ENCODE measurements at regions not wholly inside any gene's neighbourhood (a gene's known extent, or its start where the extent isn't known, plus 50 kb on each side); places are given as distances from the start of the nearest gene placed in this dataset.
"Not testable (repeated sequence)": the region's sequence is repeated elsewhere in the genome, so short reads cannot be mapped to it uniquely, and the experiment has no call there.

- H3K27me3 ChIP-seq (ENCODE audit: control insufficient read depth, insufficient read depth, low read length); H3K9ac ChIP-seq (ENCODE audit: low read depth, low read length); H3K36me3 ChIP-seq (ENCODE audit: control insufficient read depth, insufficient read depth, low read length); H3K4me3 ChIP-seq (ENCODE audit: low read depth, low read length); H3K4me1 ChIP-seq (ENCODE audit: control insufficient read depth, insufficient read depth, low read length); H3K9me3 ChIP-seq (ENCODE audit: control insufficient read depth, insufficient read depth, low read length): not testable (repeated sequence)
Observed at GRCh38 chr4:128620279-128620965, 189.1 kb upstream of the JADE1 start.

DNA sequence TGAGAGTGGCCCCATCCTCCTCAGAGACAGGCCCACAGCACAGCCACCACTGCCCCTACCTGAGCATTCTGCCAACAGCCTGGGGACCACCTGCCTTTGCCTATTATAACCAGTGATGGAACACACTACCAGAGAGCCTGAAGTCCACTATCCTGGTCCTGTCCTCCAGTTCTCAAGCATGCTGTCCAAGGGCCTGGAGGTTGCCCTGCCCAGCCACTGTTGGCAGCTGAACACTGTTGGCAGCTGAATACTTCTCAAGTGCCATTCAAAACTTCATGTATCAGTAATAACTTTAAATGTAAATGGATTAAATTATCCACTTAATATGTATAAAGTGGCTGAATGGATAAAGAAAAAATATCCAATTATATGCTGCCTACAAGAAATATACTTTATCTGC, 194.3 kb upstream of the JADE1 start:
- no peak overlapping the region for H3K9ac ChIP-seq (ENCODE audit: low read depth, low read length)
- H3K9me3 ChIP-seq (ENCODE audit: control insufficient read depth, insufficient read depth, low read length), result no peaks in the 10 kb centered on the region

DNA sequence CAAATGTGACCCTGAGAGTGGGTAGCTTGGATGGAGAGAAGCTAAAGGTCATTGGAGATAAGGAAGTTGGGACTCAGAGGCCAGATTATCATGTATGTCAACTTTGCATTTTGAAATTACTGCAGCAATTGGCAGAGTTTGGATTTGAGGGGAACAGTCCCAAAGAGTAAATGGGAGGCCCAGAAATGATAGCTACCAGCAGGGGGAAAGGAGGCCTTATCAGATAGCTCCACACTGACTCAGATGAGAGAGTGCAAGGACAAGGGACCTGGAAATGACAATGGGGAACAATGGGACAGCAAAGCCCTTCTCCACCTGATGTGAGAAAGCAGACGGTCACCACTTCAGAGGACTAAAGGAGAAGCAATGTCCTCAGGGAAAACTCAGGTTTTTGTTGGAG, 201.5 kb upstream of the JADE1 start:
- Histone ChIP-seq H3K36me3 (ENCODE audit: control insufficient read depth, insufficient read depth, low read length) (no peaks in the 10 kb centered on the region), H3K4me3 (ENCODE audit: low read depth, low read length) (no peak overlapping the region), H3K9ac (ENCODE audit: low read depth, low read length) (no peak overlapping the region), H3K9me3 (ENCODE audit: control insufficient read depth, insufficient read depth, low read length) (no peaks in the 10 kb centered on the region), H3K27me3 (ENCODE audit: control insufficient read depth, insufficient read depth, low read length) (no peaks in the 10 kb centered on the region), H3K4me1 (ENCODE audit: control insufficient read depth, insufficient read depth, low read length) (peaks cover 11% of the 10 kb centered on the region)

More for the DNA sequence above, 194.3 kb upstream of the JADE1 start:
- no peaks in the 10 kb centered on the region for H3K36me3 ChIP-seq (ENCODE audit: control insufficient read depth, insufficient read depth, low read length)
- no peaks in the 10 kb centered on the region for H3K27me3 ChIP-seq (ENCODE audit: control insufficient read depth, insufficient read depth, low read length)
- peaks cover 3% of the 10 kb centered on the region for H3K4me1 ChIP-seq (ENCODE audit: control insufficient read depth, insufficient read depth, low read length)
- no peak overlapping the region for H3K4me3 ChIP-seq (ENCODE audit: low read depth, low read length)

DNA sequence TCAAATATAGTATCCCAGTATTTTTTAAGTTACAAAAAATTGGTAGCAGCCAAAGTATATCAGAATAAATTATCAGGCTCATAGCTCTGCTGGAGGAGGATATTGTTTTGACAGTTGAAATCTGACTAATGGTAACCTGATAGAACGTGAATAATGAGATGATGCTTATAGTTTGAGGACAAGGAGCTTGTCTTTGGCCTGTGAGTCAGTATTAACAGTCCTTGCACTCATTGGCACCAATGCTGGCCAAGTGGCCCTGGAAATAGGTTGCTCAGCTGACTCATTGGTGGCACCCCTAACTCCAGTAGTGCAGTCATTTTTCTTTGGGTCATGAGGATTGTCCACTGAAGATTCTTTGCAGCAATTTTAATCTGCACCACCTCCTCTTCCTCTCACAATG, 203.3 kb upstream of the JADE1 start:
- no peaks in the 10 kb centered on the region for H3K27me3 ChIP-seq (ENCODE audit: control insufficient read depth, insufficient read depth, low read length)
- no peak overlapping the region for H3K4me3 ChIP-seq (ENCODE audit: low read depth, low read length)
- no peak overlapping the region for H3K9ac ChIP-seq (ENCODE audit: low read depth, low read length)
- H3K4me1 ChIP-seq (ENCODE audit: control insufficient read depth, insufficient read depth, low read length), result peaks cover 12% of the 10 kb centered on the region
- no peaks in the 10 kb centered on the region for H3K9me3 ChIP-seq (ENCODE audit: control insufficient read depth, insufficient read depth, low read length)
- H3K36me3 ChIP-seq (ENCODE audit: control insufficient read depth, insufficient read depth, low read length), result no peaks in the 10 kb centered on the region

DNA sequence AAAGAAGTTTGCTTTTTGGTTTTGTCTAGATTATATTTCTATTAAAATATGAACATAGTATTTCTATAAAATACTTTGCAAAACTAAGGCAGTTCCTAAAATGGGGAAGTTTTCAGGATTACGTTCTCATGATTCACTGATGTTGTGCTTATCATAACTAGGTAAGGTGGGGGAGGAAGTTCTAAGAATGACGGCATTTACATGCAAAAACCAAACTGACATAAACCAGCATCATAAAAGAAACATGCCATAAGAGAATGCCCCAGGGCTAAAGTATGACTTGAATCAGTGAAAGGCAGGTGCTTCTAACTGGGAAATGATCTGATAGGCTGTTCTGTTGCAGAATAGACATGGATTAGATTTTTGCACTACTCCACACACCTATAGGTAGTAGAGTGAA, 204.7 kb upstream of the JADE1 start:
- H3K9ac ChIP-seq (ENCODE audit: low read depth, low read length), result no peak overlapping the region
- no peaks in the 10 kb centered on the region for H3K27me3 ChIP-seq (ENCODE audit: control insufficient read depth, insufficient read depth, low read length)
- H3K36me3 ChIP-seq (ENCODE audit: control insufficient read depth, insufficient read depth, low read length), result no peaks in the 10 kb centered on the region
- peaks cover 12% of the 10 kb centered on the region for H3K4me1 ChIP-seq (ENCODE audit: control insufficient read depth, insufficient read depth, low read length)
- no peak overlapping the region for H3K4me3 ChIP-seq (ENCODE audit: low read depth, low read length)
- H3K9me3 ChIP-seq (ENCODE audit: control insufficient read depth, insufficient read depth, low read length), result no peaks in the 10 kb centered on the region

DNA sequence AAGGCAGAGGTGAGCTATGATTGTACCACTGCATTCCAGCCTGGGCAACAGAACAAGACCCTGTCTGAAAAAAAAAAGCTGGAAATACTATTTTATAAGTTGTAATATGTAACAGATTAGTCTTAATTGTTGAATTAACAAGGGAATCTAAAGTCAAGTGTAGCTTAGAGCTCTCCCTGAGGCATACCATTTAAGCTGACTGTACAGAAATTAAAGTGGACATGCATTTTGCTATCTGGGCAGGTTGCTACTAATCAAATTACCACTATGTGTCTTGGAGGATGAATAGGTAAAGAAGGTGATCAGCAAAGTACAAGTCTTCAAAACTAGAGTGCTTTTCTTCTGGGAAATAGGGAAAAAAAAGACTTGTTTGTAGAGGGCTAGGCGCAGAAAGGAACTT, 205.3 kb upstream of the JADE1 start:
- Histone ChIP-seq H3K4me1 (ENCODE audit: control insufficient read depth, insufficient read depth, low read length) (peaks cover 12% of the 10 kb centered on the region), H3K4me3 (ENCODE audit: low read depth, low read length) (no peak overlapping the region), H3K27me3 (ENCODE audit: control insufficient read depth, insufficient read depth, low read length) (no peaks in the 10 kb centered on the region), H3K36me3 (ENCODE audit: control insufficient read depth, insufficient read depth, low read length) (no peaks in the 10 kb centered on the region), H3K9ac (ENCODE audit: low read depth, low read length) (no peak overlapping the region), H3K9me3 (ENCODE audit: control insufficient read depth, insufficient read depth, low read length) (no peaks in the 10 kb centered on the region)

GRCh38 chr4:128603081-128603480, 206.4 kb upstream of the JADE1 start:
- H3K4me1 ChIP-seq (ENCODE audit: control insufficient read depth, insufficient read depth, low read length), result peaks cover 12% of the 10 kb centered on the region
- no peak overlapping the region for H3K9ac ChIP-seq (ENCODE audit: low read depth, low read length)
- H3K27me3 ChIP-seq (ENCODE audit: control insufficient read depth, insufficient read depth, low read length), result no peaks in the 10 kb centered on the region
- H3K9me3 ChIP-seq (ENCODE audit: control insufficient read depth, insufficient read depth, low read length), result no peaks in the 10 kb centered on the region
- H3K36me3 ChIP-seq (ENCODE audit: control insufficient read depth, insufficient read depth, low read length), result no peaks in the 10 kb centered on the region
- no peak overlapping the region for H3K4me3 ChIP-seq (ENCODE audit: low read depth, low read length)

GRCh38 chr4:128601991-128602695, 207.4 kb upstream of the JADE1 start:
- Histone ChIP-seq H3K36me3 (ENCODE audit: control insufficient read depth, insufficient read depth, low read length) (no peaks in the 10 kb centered on the region), H3K27me3 (ENCODE audit: control insufficient read depth, insufficient read depth, low read length) (no peaks in the 10 kb centered on the region), H3K4me3 (ENCODE audit: low read depth, low read length) (no peak overlapping the region), H3K4me1 (ENCODE audit: control insufficient read depth, insufficient read depth, low read length) (peaks cover 12% of the 10 kb centered on the region), H3K9ac (ENCODE audit: low read depth, low read length) (no peak overlapping the region), H3K9me3 (ENCODE audit: control insufficient read depth, insufficient read depth, low read length) (no peaks in the 10 kb centered on the region)

GRCh38 chr4:128600996-128601871, 208.3 kb upstream of the JADE1 start:
- Histone ChIP-seq H3K9me3 (ENCODE audit: control insufficient read depth, insufficient read depth, low read length) (no peaks in the 10 kb centered on the region), H3K27me3 (ENCODE audit: control insufficient read depth, insufficient read depth, low read length) (no peaks in the 10 kb centered on the region), H3K4me3 (ENCODE audit: low read depth, low read length) (no peak overlapping the region), H3K4me1 (ENCODE audit: control insufficient read depth, insufficient read depth, low read length) (peaks cover 14% of the 10 kb centered on the region), H3K9ac (ENCODE audit: low read depth, low read length) (no peak overlapping the region), H3K36me3 (ENCODE audit: control insufficient read depth, insufficient read depth, low read length) (no peaks in the 10 kb centered on the region)

- Histone ChIP-seq H3K9ac (ENCODE audit: low read depth, low read length) (no peak overlapping the region), H3K4me3 (ENCODE audit: low read depth, low read length) (no peak overlapping the region), H3K36me3 (ENCODE audit: control insufficient read depth, insufficient read depth, low read length) (no peaks in the 10 kb centered on the region), H3K27me3 (ENCODE audit: control insufficient read depth, insufficient read depth, low read length) (no peaks in the 10 kb centered on the region), H3K9me3 (ENCODE audit: control insufficient read depth, insufficient read depth, low read length) (no peaks in the 10 kb centered on the region), H3K4me1 (ENCODE audit: control insufficient read depth, insufficient read depth, low read length) (peaks cover 14% of the 10 kb centered on the region)
Observed at GRCh38 chr4:128600410-128600809, 209.1 kb upstream of the JADE1 start.

GRCh38 chr4:128597500-128597899, 212.0 kb upstream of the JADE1 start:
- Histone ChIP-seq H3K4me3 (ENCODE audit: low read depth, low read length) (no peak overlapping the region), H3K4me1 (ENCODE audit: control insufficient read depth, insufficient read depth, low read length) (peaks cover 6% of the 10 kb centered on the region), H3K36me3 (ENCODE audit: control insufficient read depth, insufficient read depth, low read length) (no peaks in the 10 kb centered on the region), H3K27me3 (ENCODE audit: control insufficient read depth, insufficient read depth, low read length) (no peaks in the 10 kb centered on the region), H3K9me3 (ENCODE audit: control insufficient read depth, insufficient read depth, low read length) (peaks cover 3% of the 10 kb centered on the region), H3K9ac (ENCODE audit: low read depth, low read length) (no peak overlapping the region)
